GM12874 (cell line): ENCODE measurements at regions not wholly inside any gene's neighbourhood (a gene's known extent, or its start where the extent isn't known, plus 50 kb on each side); places are given as distances from the start of the nearest gene placed in this dataset.

Source experiments
- TF ChIP-seq, protein P1 (sequence below): IDR thresholded peaks from 2 replicates; pipeline ENCODE4 v1.5.1; 2011; ENCODE audit warnings: low read depth, mild to moderate bottlenecking, control low read depth, low read length, moderate library complexity; ENCODE audit not compliant: insufficient read depth

DNA sequence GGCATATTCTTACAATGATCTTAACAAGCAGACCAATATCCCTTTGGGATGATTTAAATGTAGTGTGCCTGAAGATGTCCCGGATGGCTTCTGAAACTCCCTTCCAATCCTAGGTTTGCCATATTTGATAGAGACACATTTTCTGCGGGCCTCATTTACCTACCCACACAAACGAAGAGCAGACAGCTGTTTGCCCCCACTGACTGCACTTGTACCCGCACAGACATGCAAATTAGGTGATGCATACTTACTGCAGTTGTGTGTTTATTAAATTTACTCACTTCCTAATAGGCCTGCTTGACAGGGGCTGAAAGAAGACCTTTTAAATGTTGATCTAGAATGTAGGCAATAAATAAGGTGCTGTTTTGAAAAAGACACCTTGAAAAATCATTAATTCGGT, 257.9 kb upstream of the RRP15 start:
- TF ChIP-seq, protein P1, sequence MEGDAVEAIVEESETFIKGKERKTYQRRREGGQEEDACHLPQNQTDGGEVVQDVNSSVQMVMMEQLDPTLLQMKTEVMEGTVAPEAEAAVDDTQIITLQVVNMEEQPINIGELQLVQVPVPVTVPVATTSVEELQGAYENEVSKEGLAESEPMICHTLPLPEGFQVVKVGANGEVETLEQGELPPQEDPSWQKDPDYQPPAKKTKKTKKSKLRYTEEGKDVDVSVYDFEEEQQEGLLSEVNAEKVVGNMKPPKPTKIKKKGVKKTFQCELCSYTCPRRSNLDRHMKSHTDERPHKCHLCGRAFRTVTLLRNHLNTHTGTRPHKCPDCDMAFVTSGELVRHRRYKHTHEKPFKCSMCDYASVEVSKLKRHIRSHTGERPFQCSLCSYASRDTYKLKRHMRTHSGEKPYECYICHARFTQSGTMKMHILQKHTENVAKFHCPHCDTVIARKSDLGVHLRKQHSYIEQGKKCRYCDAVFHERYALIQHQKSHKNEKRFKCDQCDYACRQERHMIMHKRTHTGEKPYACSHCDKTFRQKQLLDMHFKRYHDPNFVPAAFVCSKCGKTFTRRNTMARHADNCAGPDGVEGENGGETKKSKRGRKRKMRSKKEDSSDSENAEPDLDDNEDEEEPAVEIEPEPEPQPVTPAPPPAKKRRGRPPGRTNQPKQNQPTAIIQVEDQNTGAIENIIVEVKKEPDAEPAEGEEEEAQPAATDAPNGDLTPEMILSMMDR = no peak

DNA sequence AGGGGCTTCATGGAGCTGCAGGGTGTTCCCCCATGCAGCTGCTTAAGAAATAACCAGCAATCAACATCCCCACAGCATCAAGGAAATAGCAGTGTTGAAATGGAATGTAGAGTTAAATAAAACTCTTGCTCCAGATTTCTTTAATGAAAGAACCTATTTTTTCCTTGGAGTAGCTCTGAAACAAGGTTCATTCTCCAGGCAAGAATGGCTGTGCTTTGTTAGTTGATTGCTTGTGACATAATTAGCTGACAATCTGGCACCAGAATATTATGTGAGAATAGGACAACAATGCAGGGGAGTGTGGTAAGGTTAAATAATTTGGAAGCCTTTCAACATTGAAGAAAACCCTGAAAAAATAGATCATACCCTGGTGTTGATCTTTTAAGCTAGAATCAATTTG, 254.2 kb upstream of the RRP15 start:
- TF ChIP-seq, protein P1 = no peak

DNA sequence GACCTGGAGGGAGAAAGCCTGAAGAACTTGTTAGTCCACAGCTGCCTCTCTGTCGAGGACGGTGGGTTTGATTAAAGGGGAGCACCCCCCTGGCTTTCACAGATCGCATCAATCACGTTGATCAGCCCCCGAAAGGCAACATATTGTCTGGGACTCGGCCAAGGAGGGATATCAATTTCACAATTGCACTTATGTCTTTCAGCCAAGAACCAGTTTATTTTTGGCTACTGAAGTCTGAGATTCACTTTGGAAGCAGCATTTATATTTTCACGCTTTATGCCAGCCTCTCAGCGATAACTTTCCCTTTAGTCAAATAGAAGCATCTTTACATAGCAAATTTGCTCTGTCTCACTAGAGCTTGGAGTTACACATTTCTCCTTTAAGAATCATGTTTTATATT, 253.2 kb upstream of the RRP15 start:
- TF ChIP-seq, protein P1 = no peak

DNA sequence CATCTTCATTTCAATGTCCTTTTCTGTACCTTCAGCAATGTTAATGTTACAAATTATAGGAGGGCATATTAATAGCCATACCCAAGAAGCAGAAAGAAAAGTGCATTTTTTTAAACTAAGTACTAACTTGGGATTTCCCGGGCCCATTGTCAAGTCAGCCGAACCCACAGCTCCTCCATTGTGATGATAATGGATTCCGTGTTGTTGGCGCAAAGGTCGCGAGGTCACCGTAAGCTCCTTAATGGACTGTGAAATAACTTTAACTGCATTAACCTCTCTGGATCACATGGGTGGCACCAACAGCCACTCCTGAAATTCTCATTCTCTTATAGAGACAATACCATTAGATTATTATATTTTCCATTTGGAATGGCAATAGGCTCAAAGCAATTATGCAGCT, 250.6 kb upstream of the RRP15 start:
- TF ChIP-seq, protein P1 = no peak

DNA sequence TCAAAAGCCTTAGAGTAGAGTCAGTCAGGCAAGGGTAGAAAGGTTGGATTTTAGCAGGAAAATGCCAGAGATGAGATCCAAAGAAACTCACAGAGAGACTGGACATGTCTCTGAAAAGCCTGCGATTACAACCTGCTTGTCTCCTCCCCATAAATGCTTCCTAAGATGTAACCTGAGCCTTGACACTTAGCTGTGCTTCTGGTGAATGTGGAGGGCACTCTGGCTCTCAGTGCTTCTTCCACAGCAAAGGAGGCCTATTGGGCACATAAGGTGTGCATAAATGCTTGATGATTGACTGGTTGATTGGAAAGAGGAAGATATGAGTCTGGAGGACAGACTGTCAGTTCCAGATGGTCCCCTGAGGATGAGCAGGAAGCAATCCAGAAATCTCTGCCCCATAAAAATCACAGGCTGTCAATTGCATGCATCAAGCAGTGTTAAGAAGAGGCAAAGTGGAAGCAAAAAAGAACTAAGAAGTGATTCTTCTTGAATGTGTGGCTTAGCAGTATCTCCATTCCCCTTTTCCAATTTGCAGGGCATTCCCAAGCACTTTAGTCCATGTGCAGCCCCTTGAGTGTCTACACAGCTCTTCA, 236.2 kb upstream of the RRP15 start:
- TF ChIP-seq, protein P1 = no peak

DNA sequence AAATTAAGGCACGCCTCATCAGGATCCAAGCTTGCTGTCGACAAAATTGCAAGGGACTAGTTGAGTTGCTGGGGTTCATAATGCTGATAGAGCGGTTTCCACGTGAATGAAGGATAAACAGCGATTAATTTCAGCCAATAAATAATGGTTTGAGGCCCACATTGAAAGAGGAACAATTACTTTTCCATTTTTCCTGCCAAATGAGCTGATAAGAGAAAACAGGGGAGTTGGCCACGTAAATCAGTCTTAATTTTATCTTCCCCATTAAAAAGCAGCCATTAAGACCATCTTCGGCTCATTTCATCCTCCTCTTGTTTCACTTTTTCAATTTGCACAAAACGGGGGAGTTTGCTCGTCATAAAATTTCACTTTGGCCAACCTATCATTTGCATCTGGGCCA, 235.5 kb upstream of the RRP15 start:
- TF ChIP-seq, protein P1 = no peak

DNA sequence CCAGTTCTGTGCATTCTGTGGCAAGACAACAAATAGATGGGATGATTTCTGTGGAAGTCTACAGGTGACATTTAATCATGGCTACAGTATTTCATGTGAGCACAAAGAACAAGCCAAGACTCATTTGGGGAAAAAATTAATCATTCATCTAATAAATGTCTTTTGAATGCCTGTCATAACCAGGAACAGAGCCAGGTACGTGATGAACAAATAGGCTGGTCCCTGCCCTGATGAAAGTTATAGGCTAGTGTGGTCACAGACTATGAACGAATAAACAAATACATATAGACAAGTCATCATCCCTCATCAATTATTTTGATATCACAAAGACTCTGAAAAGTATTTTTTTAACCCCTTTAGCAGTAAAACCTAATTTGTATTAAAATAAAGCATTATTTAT, 226.4 kb upstream of the RRP15 start:
- TF ChIP-seq, protein P1 = no peak
